Tongue (tissue), 1 donor: ENCODE measurements at regions not wholly inside any gene's neighbourhood (a gene's known extent, or its start where the extent isn't known, plus 50 kb on each side); places are given as distances from the start of the nearest gene placed in this dataset.
A peak's percentile ranks its signal among the peaks of the same experiment; 100 is the strongest.
"Not testable (repeated sequence)": the region's sequence is repeated elsewhere in the genome, so short reads cannot be mapped to it uniquely, and the experiment has no call there.

Experiments
- DNase-seq: peaks from one replicate; pipeline ENCODE4 v3.0.0-alpha.2; 2015

DNA sequence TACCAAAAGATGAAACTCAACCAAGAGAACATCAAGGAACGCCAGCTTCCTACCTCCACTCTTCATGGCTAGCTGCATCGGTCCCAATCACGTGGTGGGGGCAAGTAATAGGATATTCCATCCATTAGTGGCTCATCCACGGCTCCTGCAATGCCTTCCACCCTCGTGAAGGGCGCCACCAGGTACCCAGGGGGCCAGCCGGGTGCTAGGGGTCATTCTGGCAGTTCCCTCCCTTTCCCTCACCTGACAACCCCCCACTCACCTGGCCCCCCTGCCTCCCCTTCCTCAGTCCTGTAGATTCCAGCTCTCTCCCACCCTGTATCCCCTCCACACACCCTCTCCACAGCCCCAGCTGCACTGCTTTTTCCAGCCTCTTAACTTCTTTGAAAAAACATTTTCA is 161.9 kb downstream of the URI1 start:
- DNase-seq, result no peak

- DNase-seq, result no peak
Observed at GRCh38 chr19:30105316-30105715, 163.3 kb downstream of the URI1 start.

- no peak for DNase-seq
Observed at GRCh38 chr19:30105727-30106126, 163.7 kb downstream of the URI1 start.

DNA sequence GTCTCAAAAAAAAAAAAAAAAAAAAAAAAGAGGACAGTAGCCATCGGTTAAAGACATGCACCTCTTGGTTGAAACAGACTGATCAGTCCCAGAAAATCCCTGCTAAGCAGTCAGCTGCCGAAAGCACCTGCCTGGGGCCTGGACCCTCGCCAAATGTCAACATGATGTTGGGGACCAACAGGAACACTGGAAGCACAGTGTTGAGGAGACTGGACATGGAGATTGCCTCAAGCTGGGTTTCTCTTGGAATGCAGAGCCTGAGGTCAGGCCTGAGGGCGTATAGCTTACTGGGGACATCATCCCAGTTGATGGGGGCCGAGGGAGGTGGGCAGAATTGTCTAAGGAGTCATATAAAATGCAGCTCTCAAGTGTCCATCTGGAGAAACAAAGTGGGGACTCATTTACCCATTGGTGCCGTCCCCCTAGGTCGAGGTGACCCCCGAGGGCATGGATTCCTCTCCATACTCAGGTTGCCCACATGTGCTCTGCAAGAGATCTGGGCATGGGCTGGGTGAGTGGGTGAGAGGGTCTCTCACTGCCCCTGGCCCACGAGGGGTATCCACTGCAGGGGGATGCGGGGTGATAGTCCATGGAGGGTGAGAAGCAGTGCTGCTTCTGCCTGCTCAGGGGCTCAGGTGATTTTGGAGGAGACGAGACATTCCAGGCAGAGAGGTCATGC is 164.5 kb downstream of the URI1 start:
- DNase-seq, result peak; percentile 45

DNA sequence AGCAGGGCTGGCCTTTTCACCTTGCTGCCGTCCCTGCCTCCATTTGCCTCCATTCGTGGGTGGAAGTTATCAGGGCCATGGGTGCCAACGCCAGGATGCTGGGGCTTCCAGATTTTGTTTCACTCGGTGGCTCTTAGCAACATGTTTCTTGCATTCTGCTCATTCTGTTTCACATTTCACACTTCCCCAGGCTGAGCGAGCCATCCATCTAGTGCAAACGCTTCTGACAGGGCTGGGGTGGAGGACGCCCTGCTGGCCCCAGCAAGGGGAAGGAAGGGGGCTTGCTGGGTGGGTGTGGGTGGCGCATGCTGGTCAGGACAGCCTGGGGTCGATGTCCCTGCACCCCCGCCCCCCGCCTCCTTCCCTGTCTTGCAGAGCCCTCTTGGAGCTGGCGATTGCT is 165.2 kb downstream of the URI1 start:
- DNase-seq, result no peak

DNA sequence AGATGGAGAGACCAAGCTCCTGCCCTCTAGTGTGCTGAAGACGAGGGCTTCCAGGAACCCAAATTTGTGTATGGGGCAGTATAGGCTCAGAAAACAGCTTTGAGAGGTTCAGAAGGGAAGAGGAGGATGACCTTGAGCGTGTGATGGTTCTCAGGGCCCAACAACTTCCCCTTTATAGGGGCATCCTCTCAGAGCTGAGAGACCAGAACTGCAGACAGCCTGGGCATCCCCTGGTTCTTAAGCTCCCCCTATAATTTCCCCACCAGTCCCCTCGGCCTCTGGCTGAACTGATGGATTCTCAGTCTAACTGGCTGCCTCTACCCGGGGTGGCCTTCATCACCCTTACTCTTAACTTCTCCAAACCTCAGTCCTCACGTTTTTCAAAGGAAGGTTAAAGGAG is 167.5 kb downstream of the URI1 start:
- DNase-seq, result no peak

DNA sequence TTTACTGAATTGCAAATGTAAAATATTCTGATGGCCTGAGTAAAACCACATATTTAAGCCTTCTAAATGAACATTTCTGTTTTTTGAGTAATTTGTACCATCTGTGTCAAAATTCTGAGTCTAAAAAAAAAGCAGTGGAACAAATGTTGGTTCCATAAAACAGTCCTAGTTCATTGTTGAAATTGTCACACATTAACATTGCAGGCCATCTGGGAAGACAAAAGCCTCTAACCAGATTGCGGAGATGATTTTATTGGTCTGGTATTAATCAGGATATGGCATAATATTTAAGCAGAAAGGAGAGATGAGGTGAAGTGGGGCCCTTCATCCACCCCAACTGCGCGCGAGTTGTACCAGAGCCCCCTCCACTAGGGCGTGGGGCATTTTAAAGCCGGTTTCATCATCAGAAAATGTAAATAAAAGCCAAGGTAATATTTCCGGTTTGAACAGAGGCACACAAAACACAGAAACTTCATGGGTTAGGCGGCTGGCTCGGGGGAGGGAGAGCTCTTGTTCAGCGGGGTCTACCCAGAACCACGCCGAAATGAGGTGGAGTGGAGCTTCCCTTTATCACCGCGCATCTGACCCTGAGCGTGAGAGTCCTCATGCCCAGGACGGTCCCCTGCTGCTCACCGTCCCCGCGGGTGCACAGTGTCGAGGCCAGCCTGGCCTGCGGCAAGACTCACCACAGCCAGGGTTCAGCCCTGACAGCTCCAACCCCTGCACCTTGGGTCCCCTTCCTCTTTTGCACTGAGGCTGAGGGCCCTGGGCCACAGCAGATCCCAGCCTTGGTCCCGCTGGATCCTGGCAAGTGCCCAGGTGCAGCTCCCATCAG is 169.2 kb downstream of the URI1 start:
- DNase-seq, result no peak

DNA sequence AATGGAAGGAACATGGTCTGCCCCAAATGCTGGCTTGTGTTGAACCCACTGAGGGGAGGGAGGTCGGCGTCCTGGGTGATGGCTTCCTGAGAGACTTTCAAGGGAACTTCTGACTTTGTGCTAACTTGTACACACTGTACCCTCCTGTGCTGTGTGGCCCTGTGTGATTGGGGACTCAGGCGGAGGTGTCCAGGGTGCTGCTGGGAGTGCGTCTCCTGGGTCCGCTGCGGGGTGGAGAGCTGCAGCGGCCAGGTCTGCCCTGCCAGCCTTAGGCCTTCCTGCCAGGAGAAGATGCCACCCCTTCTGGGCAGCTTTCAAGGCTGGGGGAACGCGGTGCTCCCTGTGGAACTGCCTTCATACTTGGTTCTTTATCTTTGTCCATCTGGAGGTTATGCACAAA is 170.1 kb downstream of the URI1 start:
- DNase-seq, result no peak

GRCh38 chr19:30112666-30113065 is 170.6 kb downstream of the URI1 start:
- DNase-seq, result no peak

DNA sequence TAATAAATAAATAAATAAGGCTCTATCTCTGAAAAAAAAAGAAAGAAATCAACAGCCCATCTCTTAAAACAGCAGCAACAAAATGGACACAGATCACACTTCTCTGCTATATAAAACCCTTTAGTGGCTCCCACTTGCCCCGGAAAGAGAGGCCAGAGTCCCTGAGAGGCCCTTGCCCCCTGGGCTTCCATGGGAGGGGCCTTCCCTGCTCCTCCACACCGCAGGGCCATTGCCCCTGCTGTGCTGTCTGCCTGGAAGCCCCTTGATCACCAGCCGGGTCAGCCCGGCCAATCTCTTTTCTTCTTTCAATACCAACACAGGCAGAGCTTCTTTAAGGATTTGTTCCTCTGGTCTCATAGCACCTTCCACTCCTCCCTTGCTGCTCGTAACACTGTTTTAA is 171.1 kb downstream of the URI1 start:
- no peak for DNase-seq

DNA sequence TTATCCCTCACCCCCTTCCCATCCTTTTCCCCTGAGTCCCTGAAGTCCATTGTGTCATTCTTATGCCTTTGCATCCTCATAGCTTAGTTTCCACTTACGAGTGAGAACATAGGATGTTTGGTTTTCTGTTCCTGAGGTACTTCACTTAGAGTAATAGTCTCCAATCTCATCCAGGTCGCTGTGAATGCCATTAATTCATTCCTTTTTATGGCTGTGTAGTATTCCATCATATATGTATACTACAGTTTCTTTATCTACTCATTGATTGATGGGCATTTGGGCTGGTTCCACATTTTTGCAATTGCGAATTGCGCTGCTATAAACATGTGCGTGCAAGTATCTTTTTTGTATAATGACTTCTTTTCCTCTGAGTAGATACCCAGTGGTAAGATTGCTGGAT is 172.1 kb downstream of the URI1 start:
- DNase-seq, result not testable (repeated sequence)

DNA sequence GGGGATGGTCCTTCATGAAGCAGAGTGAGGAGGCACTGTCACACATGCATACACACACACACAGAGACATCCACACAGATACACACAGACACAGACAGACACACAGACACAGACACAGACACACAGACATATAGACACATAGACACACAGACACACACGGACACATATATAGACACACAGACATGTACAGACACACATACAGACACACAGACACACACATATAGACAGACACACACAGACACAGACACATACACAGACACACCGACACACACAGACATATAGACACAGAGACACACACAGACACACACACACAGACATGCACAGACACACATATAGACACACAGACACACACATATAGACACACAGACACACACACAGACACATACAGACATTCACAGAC is 173.9 kb downstream of the URI1 start:
- no peak for DNase-seq

GRCh38 chr19:30116530-30116929 is 174.5 kb downstream of the URI1 start:
- DNase-seq, result no peak

DNA sequence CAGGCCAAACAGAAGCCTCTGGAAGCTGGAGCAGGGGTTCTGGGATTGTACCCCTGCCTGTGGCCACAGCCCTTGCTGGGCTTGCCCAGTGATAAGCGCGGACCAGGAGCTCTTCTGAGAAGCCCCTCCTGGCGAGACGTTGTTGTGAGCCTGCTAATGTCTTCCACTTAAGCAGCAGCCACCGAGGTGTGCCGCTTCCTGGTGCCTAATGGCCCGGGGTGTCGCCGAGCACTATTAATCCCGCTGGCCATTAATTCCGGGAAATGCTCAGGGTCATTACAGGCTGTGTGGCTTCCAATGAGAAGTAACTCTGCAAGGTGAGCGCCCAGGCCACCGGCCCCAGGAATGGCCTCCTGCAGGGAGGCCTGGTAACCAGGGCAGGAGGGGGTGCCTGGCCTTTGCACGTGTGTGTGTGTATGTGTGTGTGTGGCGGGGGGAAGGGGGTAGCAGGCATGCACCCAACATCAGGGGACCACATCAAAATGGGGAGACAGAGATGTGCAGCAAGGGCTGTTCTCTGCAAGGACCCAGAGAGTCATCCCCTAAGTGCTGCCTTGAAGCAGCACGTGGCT is 175.0 kb downstream of the URI1 start:
- DNase-seq, result no peak

GRCh38 chr19:30117636-30118145 is 175.7 kb downstream of the URI1 start:
- no peak for DNase-seq

DNA sequence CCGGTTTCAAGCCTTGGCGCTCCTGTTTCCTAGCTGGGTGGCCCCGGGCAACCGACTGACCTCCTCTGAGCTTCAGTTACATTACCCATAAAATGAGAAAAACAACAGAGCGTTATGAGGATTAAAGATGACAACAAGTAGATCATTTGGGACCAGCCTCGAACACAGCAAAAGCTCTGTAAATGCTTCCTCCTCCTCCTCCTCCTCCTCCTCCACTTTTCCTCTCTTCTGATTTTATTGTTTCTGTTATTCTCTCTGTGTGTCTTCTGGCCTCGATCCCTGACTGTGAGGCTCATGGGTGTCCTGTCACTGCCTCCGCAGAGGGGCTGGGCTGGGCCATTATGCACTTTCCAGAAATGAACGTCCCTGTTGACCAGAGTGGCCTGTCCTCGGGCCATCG is 176.2 kb downstream of the URI1 start:
- no peak for DNase-seq

GRCh38 chr19:30118760-30119159 is 176.7 kb downstream of the URI1 start:
- DNase-seq, result no peak

GRCh38 chr19:30119180-30119908 is 177.3 kb downstream of the URI1 start:
- DNase-seq, result no peak

DNA sequence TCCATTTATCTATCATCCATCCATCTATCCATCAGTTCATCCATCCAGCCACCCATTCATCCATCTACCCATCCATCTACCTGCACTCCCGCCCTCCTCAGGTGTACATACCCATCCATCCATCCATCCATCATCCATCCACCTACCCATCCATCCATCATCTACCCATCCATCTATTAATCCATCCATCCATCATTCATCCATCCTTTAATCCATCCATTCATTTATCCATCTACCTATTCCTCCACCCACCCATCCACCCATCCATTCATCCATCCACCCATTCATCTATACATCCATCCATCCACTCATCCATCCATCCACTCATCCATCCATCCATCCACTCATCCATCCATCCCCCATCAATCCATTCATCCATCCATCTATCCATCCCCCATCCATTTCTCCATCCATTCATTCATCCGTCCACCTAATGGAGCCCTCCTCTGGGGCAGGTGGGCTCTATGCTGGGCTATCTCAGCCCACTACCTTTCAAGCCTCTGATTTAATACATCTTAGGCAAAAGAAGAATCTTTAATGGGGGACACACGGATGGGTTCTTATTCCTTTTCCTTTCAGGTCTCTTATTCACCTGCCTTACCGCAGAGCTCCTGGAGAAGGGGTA is 178.9 kb downstream of the URI1 start:
- DNase-seq, result no peak

DNA sequence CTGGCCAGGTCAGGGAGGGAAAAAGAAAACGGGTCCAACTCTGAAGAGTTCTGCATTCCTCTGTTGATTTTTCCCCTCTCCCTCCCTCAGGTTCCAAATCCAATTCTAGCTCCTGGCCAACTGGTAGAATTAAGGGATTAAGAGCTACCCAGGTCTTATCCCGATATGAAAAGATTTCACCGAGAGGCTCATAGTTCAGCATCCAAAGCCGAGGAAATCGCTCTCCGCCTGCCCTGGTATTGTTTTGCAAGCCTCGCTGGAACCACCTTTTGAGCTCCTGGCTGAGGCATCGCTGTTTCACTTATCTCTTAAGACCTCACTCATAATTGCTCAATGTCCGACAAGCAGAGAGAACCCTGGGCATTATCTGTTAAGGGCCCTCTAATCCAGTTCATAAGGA is 180.4 kb downstream of the URI1 start:
- DNase-seq, result no peak

- no peak for DNase-seq
Observed at GRCh38 chr19:30123119-30123518, 181.1 kb downstream of the URI1 start.

GRCh38 chr19:30123611-30124010 is 181.6 kb downstream of the URI1 start:
- DNase-seq, result no peak
